IPS-15b (cell line): ENCODE measurements at regions not wholly inside any gene's neighbourhood (a gene's known extent, or its start where the extent isn't known, plus 50 kb on each side); places are given as distances from the start of the nearest gene placed in this dataset.

Source experiments
- H3K27me3 ChIP-seq: one replicate; pipeline ENCODE4 v1.6.1; 2013; ENCODE audit warnings: low read length; ENCODE audit not compliant: control insufficient read depth, insufficient read depth
- H3K36me3 ChIP-seq: one replicate; pipeline ENCODE4 v1.6.1; 2013; ENCODE audit warnings: low read length; ENCODE audit not compliant: control insufficient read depth, insufficient read depth
- H3K4me1 ChIP-seq: one replicate; pipeline ENCODE4 v1.6.1; 2013; ENCODE audit warnings: mild to moderate bottlenecking, low read length; ENCODE audit not compliant: control insufficient read depth, insufficient read depth
- H3K4me3 ChIP-seq: one replicate; pipeline ENCODE4 v1.5.1; 2013; ENCODE audit warnings: low read depth, low read length
- H3K9ac ChIP-seq: one replicate; pipeline ENCODE4 v1.6.1; 2013; ENCODE audit warnings: low read depth, mild to moderate bottlenecking, low read length
- H3K9me3 ChIP-seq: one replicate; pipeline ENCODE4 v1.6.1; 2013; ENCODE audit warnings: mild to moderate bottlenecking, low read length; ENCODE audit not compliant: control insufficient read depth, insufficient read depth

GRCh38 chrX:69096963-69097362 lies 68.3 kb downstream of the PJA1 start:
- Histone ChIP-seq H3K27me3 (no peaks in the 10 kb centered on the region), H3K9me3 (no peaks in the 10 kb centered on the region), H3K4me1 (no peaks in the 10 kb centered on the region), H3K9ac (no peak overlapping the region), H3K36me3 (no peaks in the 10 kb centered on the region), H3K4me3 (no peak overlapping the region)

DNA sequence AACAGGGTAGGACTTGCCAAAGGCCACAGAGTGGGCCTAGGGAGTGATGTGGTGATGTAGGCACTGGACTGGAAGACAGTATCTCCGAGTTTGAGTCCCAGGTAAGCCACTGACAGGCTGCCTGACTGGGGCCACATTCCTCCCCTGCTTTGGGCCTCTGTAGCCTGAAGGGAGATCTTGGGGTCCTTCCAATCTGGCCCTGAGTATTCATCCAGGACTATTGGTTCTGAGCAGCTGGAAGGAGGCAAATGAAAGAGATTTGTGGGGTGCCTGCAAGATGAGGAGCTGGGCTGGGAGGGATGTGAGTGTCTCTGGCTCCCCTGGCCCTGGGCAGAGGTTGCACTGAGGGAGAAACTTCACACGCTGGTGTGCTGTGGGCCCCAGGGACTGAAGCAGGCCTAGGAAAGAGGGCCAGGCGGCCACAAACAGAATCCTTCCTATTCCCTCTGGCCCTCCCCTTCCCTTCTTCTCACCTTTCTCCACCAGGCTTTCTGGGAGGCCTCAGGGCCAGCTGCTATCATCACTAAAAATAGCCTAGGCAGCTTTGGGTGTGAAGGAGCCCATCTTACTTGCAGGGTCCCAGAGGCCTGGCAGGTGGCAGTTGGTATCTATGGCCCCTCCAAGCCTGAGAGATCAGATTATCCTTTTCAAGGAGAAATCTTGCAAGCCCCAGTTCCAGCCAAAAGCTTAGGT lies 70.1 kb downstream of the PJA1 start:
- no peaks in the 10 kb centered on the region for H3K36me3 ChIP-seq
- no peaks in the 10 kb centered on the region for H3K9me3 ChIP-seq
- H3K9ac ChIP-seq: no peak overlapping the region
- H3K4me1 ChIP-seq: no peaks in the 10 kb centered on the region
- H3K4me3 ChIP-seq: no peak overlapping the region
- no peaks in the 10 kb centered on the region for H3K27me3 ChIP-seq

- no peaks in the 10 kb centered on the region for H3K9me3 ChIP-seq
- no peaks in the 10 kb centered on the region for H3K4me1 ChIP-seq
- H3K9ac ChIP-seq: no peak overlapping the region
- H3K4me3 ChIP-seq: no peak overlapping the region
- H3K36me3 ChIP-seq: no peaks in the 10 kb centered on the region
- no peaks in the 10 kb centered on the region for H3K27me3 ChIP-seq
Observed at GRCh38 chrX:69093960-69094871, 71.0 kb downstream of the PJA1 start.

GRCh38 chrX:69090022-69090421 lies 75.2 kb downstream of the PJA1 start:
- H3K36me3 ChIP-seq: no peaks in the 10 kb centered on the region
- H3K9me3 ChIP-seq: no peaks in the 10 kb centered on the region

DNA sequence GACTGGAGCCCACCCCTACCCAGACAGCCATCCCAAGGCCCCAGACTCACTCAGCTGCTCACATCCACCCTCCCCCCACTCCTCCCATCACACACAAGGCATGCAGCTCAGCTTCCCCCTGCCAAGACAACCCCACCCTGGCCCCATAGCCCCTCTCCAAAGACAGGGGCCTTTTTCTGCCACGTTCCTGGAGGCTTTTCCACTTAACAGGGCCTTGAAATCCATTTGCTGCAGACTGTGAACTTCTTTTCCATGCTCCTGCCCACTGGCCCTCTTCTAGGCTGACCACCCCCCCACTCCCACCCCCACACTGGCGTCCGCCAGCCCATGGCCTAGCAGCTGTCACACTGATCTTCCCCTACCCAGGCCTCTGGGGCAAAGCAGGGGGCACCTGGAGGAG lies 76.0 kb downstream of the PJA1 start:
- H3K4me1 ChIP-seq: no peaks in the 10 kb centered on the region
- no peaks in the 10 kb centered on the region for H3K9me3 ChIP-seq
- no peak overlapping the region for H3K4me3 ChIP-seq
- H3K36me3 ChIP-seq: no peaks in the 10 kb centered on the region
- H3K9ac ChIP-seq: no peak overlapping the region
- H3K27me3 ChIP-seq: no peaks in the 10 kb centered on the region

More at GRCh38 chrX:69090022-69090421, 75.2 kb downstream of the PJA1 start:
- Histone ChIP-seq H3K4me3 (no peak overlapping the region), H3K9ac (no peak overlapping the region), H3K4me1 (no peaks in the 10 kb centered on the region), H3K27me3 (no peaks in the 10 kb centered on the region)

- no peak overlapping the region for H3K4me3 ChIP-seq
- no peaks in the 10 kb centered on the region for H3K36me3 ChIP-seq
- no peaks in the 10 kb centered on the region for H3K9me3 ChIP-seq
- H3K27me3 ChIP-seq: no peaks in the 10 kb centered on the region
- H3K9ac ChIP-seq: no peak overlapping the region
- no peaks in the 10 kb centered on the region for H3K4me1 ChIP-seq
Observed at GRCh38 chrX:69088171-69088938, 76.9 kb downstream of the PJA1 start.

DNA sequence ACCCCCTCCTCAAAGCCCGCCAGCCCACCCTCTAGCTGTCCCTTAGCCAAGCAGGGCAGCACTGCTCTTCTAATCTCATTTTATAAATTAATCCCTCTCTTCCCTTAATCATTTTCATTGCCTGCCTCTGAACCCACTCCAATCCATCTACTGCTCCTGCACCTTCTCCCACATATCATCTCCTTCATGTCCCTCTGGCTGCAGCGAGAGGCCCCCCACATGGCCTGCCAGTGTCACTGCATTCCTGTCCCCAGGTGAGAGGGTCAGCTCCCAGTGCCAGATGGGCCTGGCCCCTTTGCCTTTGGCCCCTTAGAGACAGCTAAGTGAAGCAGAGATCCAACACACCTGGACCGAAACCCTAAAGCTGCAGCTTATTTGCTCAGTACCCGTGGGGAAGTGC lies 79.4 kb downstream of the PJA1 start:
- no peaks in the 10 kb centered on the region for H3K27me3 ChIP-seq
- H3K9ac ChIP-seq: no peak overlapping the region
- no peak overlapping the region for H3K4me3 ChIP-seq
- no peaks in the 10 kb centered on the region for H3K9me3 ChIP-seq
- no peaks in the 10 kb centered on the region for H3K4me1 ChIP-seq
- no peaks in the 10 kb centered on the region for H3K36me3 ChIP-seq

DNA sequence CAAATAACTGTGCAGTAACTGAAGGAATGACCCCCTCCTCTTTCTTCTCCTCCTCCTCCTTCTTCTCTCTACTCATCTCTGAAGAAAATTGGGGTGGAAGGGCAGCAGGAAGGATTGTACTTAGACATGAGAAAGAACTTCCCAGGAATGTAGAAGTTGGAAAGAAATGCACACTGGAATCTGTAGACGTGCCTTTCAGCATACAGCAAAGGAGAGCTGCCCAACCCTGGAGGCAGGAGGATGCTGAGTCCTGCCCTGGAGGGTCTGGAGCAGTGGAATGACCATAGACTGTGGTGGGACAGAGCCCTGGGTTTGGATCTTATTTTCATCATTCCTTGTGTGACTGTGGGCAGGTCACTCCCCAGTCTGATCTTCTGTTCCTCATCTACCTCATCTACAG lies 80.1 kb downstream of the PJA1 start:
- H3K4me3 ChIP-seq: no peak overlapping the region
- H3K36me3 ChIP-seq: no peaks in the 10 kb centered on the region
- no peak overlapping the region for H3K9ac ChIP-seq
- no peaks in the 10 kb centered on the region for H3K4me1 ChIP-seq
- H3K9me3 ChIP-seq: no peaks in the 10 kb centered on the region
- no peaks in the 10 kb centered on the region for H3K27me3 ChIP-seq

GRCh38 chrX:69083801-69084200 lies 81.5 kb downstream of the PJA1 start:
- no peaks in the 10 kb centered on the region for H3K4me1 ChIP-seq
- no peaks in the 10 kb centered on the region for H3K9me3 ChIP-seq
- no peaks in the 10 kb centered on the region for H3K36me3 ChIP-seq
- H3K9ac ChIP-seq: no peak overlapping the region
- H3K27me3 ChIP-seq: no peaks in the 10 kb centered on the region
- no peak overlapping the region for H3K4me3 ChIP-seq

GRCh38 chrX:69083361-69083760 lies 81.9 kb downstream of the PJA1 start:
- Histone ChIP-seq H3K27me3 (no peaks in the 10 kb centered on the region), H3K4me3 (no peak overlapping the region), H3K4me1 (no peaks in the 10 kb centered on the region), H3K36me3 (no peaks in the 10 kb centered on the region), H3K9ac (no peak overlapping the region), H3K9me3 (no peaks in the 10 kb centered on the region)

GRCh38 chrX:69082753-69083150 lies 82.5 kb downstream of the PJA1 start:
- Histone ChIP-seq H3K36me3 (no peaks in the 10 kb centered on the region), H3K9ac (no peak overlapping the region), H3K4me1 (peaks cover 1% of the 10 kb centered on the region), H3K27me3 (no peaks in the 10 kb centered on the region), H3K9me3 (no peaks in the 10 kb centered on the region), H3K4me3 (no peak overlapping the region)
